Osteoblast (primary cell): ENCODE measurements at regions not wholly inside any gene's neighbourhood (a gene's known extent, or its start where the extent isn't known, plus 50 kb on each side); places are given as distances from the start of the nearest gene placed in this dataset.

Experiments used
- DNase-seq: peaks from one replicate; pipeline ENCODE4 v3.0.0; 2011; ENCODE audit warnings: low spot score, mixed read lengths; ENCODE audit not compliant: insufficient read length; ENCODE audit errors: missing footprints
- H2AFZ ChIP-seq: 2 replicates; pipeline ENCODE4 v1.6.0; 2011; ENCODE audit warnings: mild to moderate bottlenecking, low read length
- H3K27ac ChIP-seq: 2 replicates; pipeline ENCODE4 v1.5.1; 2011; ENCODE audit warnings: mild to moderate bottlenecking, low read depth, low read length, moderate library complexity
- H3K27me3 ChIP-seq: 2 replicates; pipeline ENCODE4 v1.6.0; 2012; ENCODE audit warnings: mild to moderate bottlenecking, control low read depth, inconsistent platforms, low read length, moderate library complexity; ENCODE audit not compliant: insufficient read depth
- H3K36me3 ChIP-seq: 2 replicates; pipeline ENCODE4 v1.5.1; 2011; ENCODE audit warnings: mild to moderate bottlenecking, low read length, control low read depth, moderate library complexity; ENCODE audit not compliant: insufficient read depth
- H3K4me1 ChIP-seq: 2 replicates; pipeline ENCODE4 v1.5.1; 2011; ENCODE audit warnings: mild to moderate bottlenecking, low read length, control low read depth, moderate library complexity; ENCODE audit not compliant: insufficient read depth
- H3K4me2 ChIP-seq: 2 replicates; pipeline ENCODE4 v1.6.0; 2011; ENCODE audit warnings: mild to moderate bottlenecking, low read length; ENCODE audit not compliant: insufficient read depth
- H3K4me3 ChIP-seq: fragments of 200-600 bp; sonication (generic); 3 replicates; pipeline ENCODE4 v1.5.1; 2012; ENCODE audit warnings: mild to moderate bottlenecking, low read length, inconsistent platforms; ENCODE audit not compliant: insufficient read depth
- H3K79me2 ChIP-seq: 2 replicates; pipeline ENCODE4 v1.6.0; 2012; ENCODE audit warnings: mild to moderate bottlenecking, low read length, control low read depth, inconsistent platforms; ENCODE audit not compliant: insufficient read depth
- H3K9me3 ChIP-seq: 2 replicates; pipeline ENCODE4 v1.5.1; 2011; ENCODE audit warnings: low read depth, low read length, control low read depth
- H4K20me1 ChIP-seq: 2 replicates; pipeline ENCODE4 v1.6.0; 2012; ENCODE audit warnings: mild to moderate bottlenecking, low read length, control low read depth; ENCODE audit not compliant: insufficient read depth
- TF ChIP-seq, protein P1 (sequence below): IDR thresholded peaks from 2 replicates; pipeline ENCODE4 v1.5.1; 2011; ENCODE audit warnings: mild to moderate bottlenecking, low read depth, low read length, moderate library complexity; ENCODE audit errors: extremely low read depth

DNA sequence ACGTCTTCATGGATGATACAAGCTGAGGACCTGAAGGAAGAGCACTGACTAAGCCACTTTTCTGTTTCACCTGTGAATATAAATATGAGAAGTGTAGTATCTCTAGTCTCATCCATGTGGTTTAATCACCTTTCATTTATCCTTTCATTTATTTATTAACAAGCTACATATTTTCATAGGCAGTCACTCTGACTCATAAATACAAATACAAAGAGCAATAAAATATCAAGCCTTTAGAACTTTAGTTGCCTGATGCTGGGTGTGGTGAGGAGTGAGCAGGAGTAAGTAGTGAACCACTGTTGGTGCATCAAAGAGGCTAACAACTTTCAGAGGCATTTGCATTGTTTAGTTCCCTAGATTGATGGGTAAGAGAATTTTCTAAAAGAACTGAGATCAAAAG lies 269.0 kb upstream of the C1orf87 start:
- no peaks in the 10 kb centered on the region for H3K9me3 ChIP-seq
- TF ChIP-seq, protein P1, sequence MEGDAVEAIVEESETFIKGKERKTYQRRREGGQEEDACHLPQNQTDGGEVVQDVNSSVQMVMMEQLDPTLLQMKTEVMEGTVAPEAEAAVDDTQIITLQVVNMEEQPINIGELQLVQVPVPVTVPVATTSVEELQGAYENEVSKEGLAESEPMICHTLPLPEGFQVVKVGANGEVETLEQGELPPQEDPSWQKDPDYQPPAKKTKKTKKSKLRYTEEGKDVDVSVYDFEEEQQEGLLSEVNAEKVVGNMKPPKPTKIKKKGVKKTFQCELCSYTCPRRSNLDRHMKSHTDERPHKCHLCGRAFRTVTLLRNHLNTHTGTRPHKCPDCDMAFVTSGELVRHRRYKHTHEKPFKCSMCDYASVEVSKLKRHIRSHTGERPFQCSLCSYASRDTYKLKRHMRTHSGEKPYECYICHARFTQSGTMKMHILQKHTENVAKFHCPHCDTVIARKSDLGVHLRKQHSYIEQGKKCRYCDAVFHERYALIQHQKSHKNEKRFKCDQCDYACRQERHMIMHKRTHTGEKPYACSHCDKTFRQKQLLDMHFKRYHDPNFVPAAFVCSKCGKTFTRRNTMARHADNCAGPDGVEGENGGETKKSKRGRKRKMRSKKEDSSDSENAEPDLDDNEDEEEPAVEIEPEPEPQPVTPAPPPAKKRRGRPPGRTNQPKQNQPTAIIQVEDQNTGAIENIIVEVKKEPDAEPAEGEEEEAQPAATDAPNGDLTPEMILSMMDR: no peak
- no peak overlapping the region for H3K4me3 ChIP-seq
- no peaks in the 10 kb centered on the region for H3K79me2 ChIP-seq
- H4K20me1 ChIP-seq: no peaks in the 10 kb centered on the region
- H3K27me3 ChIP-seq: no peaks in the 10 kb centered on the region
- no peaks in the 10 kb centered on the region for H3K36me3 ChIP-seq
- H3K4me1 ChIP-seq: no peaks in the 10 kb centered on the region
- no peak overlapping the region for H2AFZ ChIP-seq
- DNase-seq: no peak
- no peak overlapping the region for H3K27ac ChIP-seq
- H3K4me2 ChIP-seq: no peak overlapping the region

DNA sequence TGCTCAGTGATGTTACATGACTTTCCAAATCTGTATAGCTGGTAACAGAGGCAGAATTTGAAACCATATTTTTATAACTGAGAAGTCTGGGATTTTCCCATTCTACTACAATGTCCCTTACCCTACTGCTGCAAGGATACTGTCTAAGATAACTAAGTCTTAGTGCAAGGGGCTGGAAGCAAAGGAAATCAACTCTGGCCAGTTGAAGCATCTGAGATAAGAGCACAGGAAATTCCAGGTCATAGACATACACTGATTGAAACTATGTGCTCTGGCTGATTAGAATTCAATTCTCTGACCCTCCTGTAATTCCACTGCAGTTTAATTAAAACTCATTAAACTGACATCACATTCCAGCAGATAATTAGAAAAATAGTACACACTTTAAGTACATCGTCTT lies 267.7 kb upstream of the C1orf87 start:
- H3K36me3 ChIP-seq: no peaks in the 10 kb centered on the region
- DNase-seq: no peak
- TF ChIP-seq, protein P1: no peak
- H3K4me3 ChIP-seq: no peak overlapping the region
- no peaks in the 10 kb centered on the region for H3K9me3 ChIP-seq
- H4K20me1 ChIP-seq: no peaks in the 10 kb centered on the region
- no peaks in the 10 kb centered on the region for H3K79me2 ChIP-seq
- H3K27me3 ChIP-seq: no peaks in the 10 kb centered on the region
- H3K4me1 ChIP-seq: no peaks in the 10 kb centered on the region
- H2AFZ ChIP-seq: no peak overlapping the region
- H3K27ac ChIP-seq: no peak overlapping the region
- H3K4me2 ChIP-seq: no peak overlapping the region

DNA sequence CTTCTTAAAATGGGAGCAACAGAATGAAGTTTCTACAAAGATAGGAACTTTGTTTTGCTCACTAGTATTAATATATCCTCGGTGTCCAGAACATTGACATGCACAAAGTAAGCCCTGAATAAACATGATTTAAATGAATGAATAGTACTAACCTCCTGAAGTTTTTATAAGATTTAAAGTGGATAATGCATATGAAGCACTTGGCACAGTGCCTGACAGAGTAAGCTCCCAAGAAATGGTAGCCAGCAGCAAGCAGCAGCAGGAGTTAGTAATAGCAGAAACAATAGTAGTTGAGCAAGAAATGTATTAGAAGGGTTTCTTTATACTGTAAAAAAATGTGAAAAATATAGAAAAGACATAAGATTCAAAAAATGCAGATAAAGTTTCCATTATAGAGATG lies 258.1 kb upstream of the C1orf87 start:
- Histone ChIP-seq H3K79me2 (no peaks in the 10 kb centered on the region), H3K27me3 (no peaks in the 10 kb centered on the region), H3K4me3 (no peak overlapping the region), H3K4me2 (no peak overlapping the region), H4K20me1 (no peaks in the 10 kb centered on the region), H2AFZ (no peak overlapping the region), H3K36me3 (no peaks in the 10 kb centered on the region), H3K4me1 (no peaks in the 10 kb centered on the region), H3K9me3 (no peaks in the 10 kb centered on the region), H3K27ac (no peak overlapping the region)
- DNase-seq: no peak
- TF ChIP-seq, protein P1: no peak

DNA sequence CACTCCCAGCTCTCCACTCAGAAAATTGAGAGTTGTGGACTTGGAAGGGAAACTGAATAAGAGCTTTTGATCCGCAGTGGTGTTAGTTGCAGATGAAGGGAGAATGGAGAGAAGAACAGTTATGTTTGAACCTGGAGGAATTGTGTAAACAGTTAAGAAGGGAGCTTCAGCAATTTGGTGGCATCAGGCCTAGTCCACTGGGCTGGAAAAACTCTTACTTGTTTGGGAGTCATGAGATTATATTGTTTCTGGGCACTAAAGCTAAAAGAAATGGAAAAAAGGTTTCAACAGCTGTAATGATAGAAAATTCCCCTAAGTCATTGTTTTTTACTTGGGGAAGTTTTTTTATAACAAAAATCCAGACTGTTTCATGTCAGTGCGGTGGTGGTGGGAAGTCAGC lies 256.1 kb upstream of the C1orf87 start:
- H3K9me3 ChIP-seq: no peaks in the 10 kb centered on the region
- no peak overlapping the region for H3K4me3 ChIP-seq
- H4K20me1 ChIP-seq: no peaks in the 10 kb centered on the region
- no peak overlapping the region for H2AFZ ChIP-seq
- no peak overlapping the region for H3K4me2 ChIP-seq
- DNase-seq: no peak
- TF ChIP-seq, protein P1: no peak
- H3K36me3 ChIP-seq: no peaks in the 10 kb centered on the region
- no peaks in the 10 kb centered on the region for H3K27me3 ChIP-seq
- H3K79me2 ChIP-seq: no peaks in the 10 kb centered on the region
- H3K27ac ChIP-seq: no peak overlapping the region
- no peaks in the 10 kb centered on the region for H3K4me1 ChIP-seq
